ENCODE measurements at regions not wholly inside any gene's neighbourhood (a gene's known extent, or its start where the extent isn't known, plus 50 kb on each side); places are given as distances from the start of the nearest gene placed in this dataset.

DNA sequence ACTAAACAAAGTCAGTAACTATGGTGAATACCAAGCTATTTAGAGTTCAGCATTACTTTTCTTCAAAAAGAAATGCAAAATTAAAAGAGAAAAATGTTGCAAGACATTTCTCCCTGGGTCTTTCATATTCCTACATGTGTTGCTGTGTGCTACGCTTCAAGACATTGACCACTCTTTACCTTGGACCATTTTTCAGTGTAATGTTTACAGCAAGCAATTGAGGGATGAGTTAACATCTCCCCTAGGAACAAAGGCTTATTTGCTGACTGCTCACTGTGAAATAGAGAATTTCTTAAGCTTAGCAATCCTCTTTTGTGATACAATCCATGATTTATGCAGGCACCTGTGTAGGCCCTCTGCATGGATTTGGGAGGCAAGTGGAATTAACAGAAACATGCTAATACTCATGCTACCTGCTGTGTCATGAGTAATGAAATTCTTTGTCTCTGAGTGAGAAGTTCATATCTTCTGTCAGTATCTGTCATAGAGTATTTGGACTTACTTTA lies 1202.9 kb upstream of the CDH8 start:
- Histone ChIP-seq H4K20me1 (ENCODE audit: insufficient read depth) (no peaks in the 10 kb centered on the region), H3K9me2 (ENCODE audit: insufficient read depth, low read length) (no peaks in the 10 kb centered on the region), H3K79me2 (replicated peaks; ENCODE audit: insufficient read depth, low read length) (no peaks in the 10 kb centered on the region), H3K9ac (ENCODE audit: low read length) (no peak overlapping the region), H3K36me3 (ENCODE audit: insufficient read depth, low read length) (no peaks in the 10 kb centered on the region), H3K4me3 (ENCODE audit: low read length) (no peak overlapping the region), H2AFZ (ENCODE audit: low read depth, low read length) (no peak overlapping the region), H3K9me3 (ENCODE audit: low read length) (no peaks in the 10 kb centered on the region), H3K27me3 (ENCODE audit: insufficient read depth, low read depth, low read length) (no peaks in the 10 kb centered on the region), H3F3A (ENCODE audit: insufficient read depth, low read length, poor library complexity, severe bottlenecking) (no peaks in the 10 kb centered on the region), H3K4me2 (ENCODE audit: low read length) (no peak overlapping the region), H3K27ac (ENCODE audit: low read length) (no peak overlapping the region)
- TF ChIP-seq SMC3 (conservative IDR thresholded peaks at IDR 0.05; ENCODE audit: poor library complexity) (no peak), EZH2 (IDR thresholded peaks at IDR 0.05; ENCODE audit: borderline replicate concordance, insufficient read depth, low read length, poor library complexity, severe bottlenecking) (no peak), RAD21 (conservative IDR thresholded peaks at IDR 0.05) (no peak), MXI1 (conservative IDR thresholded peaks at IDR 0.05; ENCODE audit: poor library complexity, severe bottlenecking) (no peak), REST (IDR thresholded peaks at IDR 0.05; ENCODE audit: borderline replicate concordance) (no peak), CTCF (IDR thresholded peaks at IDR 0.05; ENCODE audit: poor library complexity, severe bottlenecking) (no peak), POLR2AphosphoS5 (IDR thresholded peaks at IDR 0.05) (no peak), EP300 (conservative IDR thresholded peaks at IDR 0.05; ENCODE audit: poor library complexity, severe bottlenecking) (no peak), TAF1 (IDR thresholded peaks at IDR 0.05; ENCODE audit: low read depth) (no peak)

- Histone ChIP-seq H3K27ac (ENCODE audit: low read length) (no peak overlapping the region), H4K20me1 (ENCODE audit: insufficient read depth) (no peaks in the 10 kb centered on the region), H2AFZ (ENCODE audit: low read depth, low read length) (no peak overlapping the region), H3F3A (ENCODE audit: insufficient read depth, low read length, poor library complexity, severe bottlenecking) (no peaks in the 10 kb centered on the region), H3K4me3 (ENCODE audit: low read length) (no peak overlapping the region), H3K9ac (ENCODE audit: low read length) (no peak overlapping the region), H3K36me3 (ENCODE audit: insufficient read depth, low read length) (no peaks in the 10 kb centered on the region), H3K9me2 (ENCODE audit: insufficient read depth, low read length) (no peaks in the 10 kb centered on the region), H3K79me2 (replicated peaks; ENCODE audit: insufficient read depth, low read length) (no peaks in the 10 kb centered on the region), H3K9me3 (ENCODE audit: low read length) (no peaks in the 10 kb centered on the region), H3K27me3 (ENCODE audit: insufficient read depth, low read depth, low read length) (no peaks in the 10 kb centered on the region), H3K4me2 (ENCODE audit: low read length) (no peak overlapping the region)
- no peak for TF ChIP-seq SMC3 (conservative IDR thresholded peaks at IDR 0.05; ENCODE audit: poor library complexity)
- TF ChIP-seq RAD21 (conservative IDR thresholded peaks at IDR 0.05), result no peak
Measured at GRCh38 chr16:63230421-63231040, 1194.3 kb upstream of the CDH8 start.
